ENCODE measurements at regions not wholly inside any gene's neighbourhood (a gene's known extent, or its start where the extent isn't known, plus 50 kb on each side); places are given as distances from the start of the nearest gene placed in this dataset.

DNA sequence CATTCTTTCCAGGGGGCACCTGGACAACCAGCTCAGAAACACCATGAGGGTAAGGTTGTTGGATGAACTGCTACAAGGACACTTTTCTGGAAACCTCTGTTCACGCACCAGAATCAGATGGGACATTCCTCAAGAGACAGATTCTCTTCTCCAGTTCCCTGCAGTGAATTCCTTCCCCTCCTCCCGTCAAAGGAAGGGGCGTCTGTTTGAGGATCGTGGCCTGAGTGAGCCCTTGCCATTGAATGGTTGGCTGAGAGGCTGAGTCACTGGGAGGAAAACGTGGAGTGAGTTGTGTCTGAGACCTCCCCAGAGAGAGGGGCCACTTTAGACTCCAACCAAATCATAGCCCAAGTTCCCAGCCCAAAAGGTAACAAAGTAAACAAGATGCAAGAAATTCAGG is 79.4 kb upstream of the ZNF507 start:
- Histone ChIP-seq H3K9me3 (ENCODE audit: control insufficient read depth, insufficient read depth, low read length) (no peaks in the 10 kb centered on the region), H3K36me3 (ENCODE audit: insufficient read depth, low read length) (no peaks in the 10 kb centered on the region), H3K4me1 (ENCODE audit: insufficient read depth, low read length) (peaks cover 9% of the 10 kb centered on the region; the same call in 1 of the 2 replicates), H3K9ac (ENCODE audit: low read depth, low read length) (no peak overlapping the region)

DNA sequence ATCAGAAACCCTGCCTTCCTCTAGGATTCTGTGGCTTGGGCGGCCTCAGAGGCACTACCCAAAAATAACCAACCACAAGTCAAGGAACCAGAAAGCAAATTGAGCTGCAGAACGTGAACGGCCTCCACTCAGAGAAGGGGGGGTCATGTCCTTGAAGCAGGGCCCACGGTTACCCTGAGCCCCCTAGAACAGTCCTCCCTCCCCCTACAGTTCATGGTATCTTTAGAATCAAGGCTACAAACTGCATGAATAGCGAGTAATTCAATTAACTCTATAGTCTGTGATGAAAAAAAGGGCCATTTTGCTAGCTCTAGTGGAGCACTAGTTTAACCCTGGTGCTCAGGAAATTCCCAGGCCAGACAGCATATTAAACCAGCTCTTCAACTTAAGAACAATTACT is 79.0 kb upstream of the ZNF507 start:
- peaks cover 9% of the 10 kb centered on the region; the same call in 1 of the 2 replicates for H3K4me1 ChIP-seq (ENCODE audit: insufficient read depth, low read length)
- H3K9ac ChIP-seq (ENCODE audit: low read depth, low read length), result no peak overlapping the region
- no peaks in the 10 kb centered on the region for H3K36me3 ChIP-seq (ENCODE audit: insufficient read depth, low read length)
- H3K9me3 ChIP-seq (ENCODE audit: control insufficient read depth, insufficient read depth, low read length), result no peaks in the 10 kb centered on the region

DNA sequence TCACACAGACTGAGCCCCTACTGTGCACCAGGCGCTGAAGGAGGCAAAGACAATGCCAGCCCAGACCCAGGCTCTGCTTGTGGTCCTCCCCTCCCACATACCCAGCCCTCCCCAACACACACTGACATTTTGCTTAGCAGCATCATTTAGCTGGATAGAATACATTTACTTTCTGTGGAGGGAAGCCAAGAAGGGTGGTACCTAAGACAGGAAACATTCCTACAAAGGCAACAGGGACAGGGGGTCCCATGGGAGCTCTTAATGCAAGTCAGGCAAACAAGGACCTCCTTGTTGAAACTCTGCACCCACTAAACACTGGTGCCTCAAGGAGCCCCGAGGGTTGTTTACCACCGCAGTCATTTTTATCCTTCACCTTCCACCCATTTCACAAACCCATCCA is 77.0 kb upstream of the ZNF507 start:
- Histone ChIP-seq H3K9ac (ENCODE audit: low read depth, low read length) (no peak overlapping the region), H3K36me3 (ENCODE audit: insufficient read depth, low read length) (no peaks in the 10 kb centered on the region), H3K4me1 (ENCODE audit: insufficient read depth, low read length) (0 out of 2 replicates have a peak, but pooled peaks cover 5% of the 10 kb centered on the region), H3K9me3 (ENCODE audit: control insufficient read depth, insufficient read depth, low read length) (no peaks in the 10 kb centered on the region)

DNA sequence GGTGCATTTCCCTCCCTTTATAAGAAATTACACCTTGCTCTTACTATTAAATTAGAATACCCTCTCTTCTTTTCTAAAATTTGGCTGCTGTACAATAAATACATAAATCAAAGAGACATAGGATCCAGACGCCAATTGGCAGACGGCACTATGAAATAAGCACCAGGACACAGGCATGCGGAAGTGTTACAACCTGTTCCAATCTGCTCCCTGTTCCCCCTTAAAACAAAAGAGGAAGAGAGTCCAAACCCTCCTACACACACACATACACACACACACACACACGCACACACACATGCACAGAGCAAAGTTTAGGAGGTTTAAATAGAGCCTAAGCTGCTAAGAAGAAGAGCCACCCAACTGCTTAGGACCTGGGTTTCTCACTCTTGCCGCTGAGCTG is 75.6 kb upstream of the ZNF507 start:
- H3K9me3 ChIP-seq (ENCODE audit: control insufficient read depth, insufficient read depth, low read length), result no peaks in the 10 kb centered on the region
- no peaks in the 10 kb centered on the region for H3K36me3 ChIP-seq (ENCODE audit: insufficient read depth, low read length)
- H3K9ac ChIP-seq (ENCODE audit: low read depth, low read length), result no peak overlapping the region
- H3K4me1 ChIP-seq (ENCODE audit: insufficient read depth, low read length), result 0 out of 2 replicates have a peak, but pooled peaks cover 5% of the 10 kb centered on the region

DNA sequence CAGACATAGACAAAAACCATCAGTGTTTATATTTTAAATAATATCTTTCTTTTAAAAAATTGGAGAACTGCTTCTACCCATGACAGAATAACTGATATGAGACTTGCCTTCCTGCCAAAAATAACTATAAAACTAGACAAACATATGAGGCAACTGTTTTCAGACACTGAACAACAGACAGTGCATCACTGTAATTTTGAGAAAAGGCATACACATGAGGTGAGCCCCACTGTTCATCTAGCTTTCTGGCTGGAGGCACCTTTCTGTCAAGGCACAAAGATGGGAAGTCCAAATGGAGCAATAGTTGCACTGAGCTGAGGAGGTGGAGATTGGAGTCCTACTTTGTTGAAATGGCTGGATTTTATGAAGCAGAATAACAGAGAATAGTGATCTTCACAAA is 71.9 kb upstream of the ZNF507 start:
- Histone ChIP-seq H3K36me3 (ENCODE audit: insufficient read depth, low read length) (no peaks in the 10 kb centered on the region), H3K9ac (ENCODE audit: low read depth, low read length) (no peak overlapping the region), H3K9me3 (ENCODE audit: control insufficient read depth, insufficient read depth, low read length) (no peaks in the 10 kb centered on the region), H3K4me1 (ENCODE audit: insufficient read depth, low read length) (no peaks in the 10 kb centered on the region)

DNA sequence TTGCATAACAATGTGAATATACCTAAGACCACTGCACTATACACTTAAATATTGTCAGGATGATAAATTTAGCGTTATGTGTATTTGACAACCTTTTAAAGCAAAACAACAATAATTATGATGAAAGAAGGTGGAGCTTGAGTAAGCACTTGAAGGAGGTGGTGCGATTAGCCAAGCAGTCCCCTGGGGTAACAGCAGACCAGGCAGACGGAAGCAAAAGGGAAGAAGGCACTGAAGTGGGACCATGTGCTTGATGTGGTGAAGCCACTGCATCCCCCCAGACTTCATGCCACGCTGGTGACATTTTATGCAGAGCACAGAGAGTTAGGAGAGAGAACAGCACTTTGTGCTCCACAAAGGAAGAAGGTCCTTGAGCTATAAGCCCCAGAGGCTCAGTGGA is 58.3 kb upstream of the ZNF507 start:
- Histone ChIP-seq H3K9me3 (ENCODE audit: control insufficient read depth, insufficient read depth, low read length) (no peaks in the 10 kb centered on the region), H3K36me3 (ENCODE audit: insufficient read depth, low read length) (no peaks in the 10 kb centered on the region), H3K4me1 (ENCODE audit: insufficient read depth, low read length) (peaks cover 5% of the 10 kb centered on the region; the same call in 1 of the 2 replicates), H3K9ac (ENCODE audit: low read depth, low read length) (no peak overlapping the region)

DNA sequence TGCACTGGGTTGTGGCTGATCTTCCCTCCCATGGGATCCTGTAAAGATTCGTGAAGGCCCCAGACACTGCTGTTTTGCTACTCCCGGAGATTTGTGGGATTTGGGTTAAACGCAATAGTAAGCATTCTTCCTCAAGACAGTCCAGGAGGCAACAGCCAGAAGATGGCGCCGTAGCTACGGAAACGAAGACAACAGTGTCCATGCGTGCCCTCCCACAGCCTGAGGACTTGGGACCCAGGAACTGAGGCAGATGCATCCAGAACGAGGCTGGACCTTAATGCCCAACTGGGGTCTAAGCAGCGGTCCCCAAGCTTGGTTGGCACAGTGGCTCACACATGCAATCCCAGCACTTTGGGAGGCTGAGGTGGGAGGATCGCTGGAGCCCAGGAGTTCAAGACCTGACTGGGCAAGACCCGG is 57.6 kb upstream of the ZNF507 start:
- peaks cover 5% of the 10 kb centered on the region; the same call in 1 of the 2 replicates for H3K4me1 ChIP-seq (ENCODE audit: insufficient read depth, low read length)
- H3K9ac ChIP-seq (ENCODE audit: low read depth, low read length), result no peak overlapping the region
- no peaks in the 10 kb centered on the region for H3K9me3 ChIP-seq (ENCODE audit: control insufficient read depth, insufficient read depth, low read length)
- H3K36me3 ChIP-seq (ENCODE audit: insufficient read depth, low read length), result no peaks in the 10 kb centered on the region

DNA sequence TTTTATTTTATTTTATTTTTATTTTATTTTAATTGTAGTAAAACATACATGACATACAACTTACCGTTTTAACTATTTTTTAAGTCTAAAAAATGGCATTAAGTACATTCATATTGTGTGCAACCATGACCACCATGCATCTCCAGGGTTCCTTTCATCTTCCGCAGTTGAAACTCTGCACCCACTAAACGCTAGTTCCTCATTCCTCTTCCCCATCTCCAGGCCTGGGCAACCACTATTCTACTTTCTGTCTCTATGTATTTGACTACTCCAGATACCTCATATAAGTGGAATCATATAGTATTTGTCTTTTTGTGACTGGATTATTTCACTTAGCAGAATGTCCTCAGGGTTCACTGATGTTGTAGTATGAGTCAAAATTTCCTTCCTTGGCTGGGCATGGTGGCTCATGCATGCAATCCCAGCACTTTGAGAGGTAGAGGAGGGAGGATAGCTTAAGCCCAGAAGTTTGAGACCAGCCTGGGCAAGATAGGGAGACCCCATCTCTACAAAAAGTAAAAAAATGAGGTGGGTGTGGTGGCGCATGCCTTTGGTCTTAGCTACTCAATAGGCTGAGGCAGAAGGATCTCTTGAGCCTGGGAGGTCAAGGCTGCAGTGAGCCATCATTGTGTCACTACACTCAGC is 55.7 kb upstream of the ZNF507 start:
- peaks cover 5% of the 10 kb centered on the region; the same call in 1 of the 2 replicates for H3K4me1 ChIP-seq (ENCODE audit: insufficient read depth, low read length)
- H3K9me3 ChIP-seq (ENCODE audit: control insufficient read depth, insufficient read depth, low read length), result no peaks in the 10 kb centered on the region
- no peaks in the 10 kb centered on the region for H3K36me3 ChIP-seq (ENCODE audit: insufficient read depth, low read length)
- H3K9ac ChIP-seq (ENCODE audit: low read depth, low read length), result no peak overlapping the region

DNA sequence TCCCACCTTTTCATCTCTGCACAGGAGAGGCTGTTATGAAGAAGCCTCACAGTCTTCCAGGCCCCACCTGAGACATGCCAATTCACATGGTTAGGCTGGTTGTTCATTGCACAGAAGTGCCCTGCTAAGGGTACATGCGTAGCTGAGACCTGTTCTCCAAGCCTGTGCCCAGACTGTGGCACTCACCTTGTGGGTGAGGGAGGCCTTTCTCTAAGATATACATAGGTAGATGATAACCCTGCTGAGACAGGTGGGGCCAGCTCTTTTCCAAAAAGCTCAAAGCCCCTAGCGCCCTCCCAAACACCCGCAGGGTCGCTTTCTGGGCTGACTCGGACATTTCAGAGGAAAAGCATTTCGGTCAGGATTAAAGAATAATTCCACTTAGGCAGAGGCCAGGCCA is 53.5 kb upstream of the ZNF507 start:
- Histone ChIP-seq H3K9ac (ENCODE audit: low read depth, low read length) (no peak overlapping the region), H3K9me3 (ENCODE audit: control insufficient read depth, insufficient read depth, low read length) (no peaks in the 10 kb centered on the region), H3K4me1 (ENCODE audit: insufficient read depth, low read length) (peaks cover 5% of the 10 kb centered on the region; the same call in 1 of the 2 replicates), H3K36me3 (ENCODE audit: insufficient read depth, low read length) (no peaks in the 10 kb centered on the region)

DNA sequence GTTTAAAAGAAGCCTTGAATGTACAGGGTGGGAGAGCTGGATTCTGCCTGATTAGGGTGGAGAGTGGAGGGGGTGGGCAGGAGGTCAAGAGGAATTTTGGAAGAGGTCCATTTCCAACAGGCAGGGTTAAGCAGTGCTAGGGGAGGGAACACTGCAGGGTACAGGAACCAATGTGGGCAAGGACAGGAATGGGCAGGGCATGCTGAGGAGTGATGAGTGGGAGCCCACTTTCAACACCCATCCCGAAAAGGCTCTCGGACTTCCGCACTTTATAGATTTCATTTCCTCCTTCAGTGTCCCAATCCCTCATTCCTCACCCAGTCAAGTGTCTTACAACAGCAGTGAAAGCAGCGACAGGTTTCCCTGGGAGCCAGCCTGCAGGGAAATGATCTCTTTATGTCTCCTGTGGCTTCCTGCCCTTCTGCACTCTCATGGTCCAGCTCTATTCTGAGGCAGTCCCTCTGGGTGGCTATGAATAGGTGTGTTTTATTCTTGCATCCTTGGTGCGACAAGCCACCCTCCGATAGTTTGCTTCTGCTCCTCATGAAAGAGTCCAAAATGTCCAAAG is 50.5 kb upstream of the ZNF507 start:
- H3K9ac ChIP-seq (ENCODE audit: low read depth, low read length), result no peak overlapping the region
- no peaks in the 10 kb centered on the region for H3K4me1 ChIP-seq (ENCODE audit: insufficient read depth, low read length)
- no peaks in the 10 kb centered on the region for H3K9me3 ChIP-seq (ENCODE audit: control insufficient read depth, insufficient read depth, low read length)
- H3K36me3 ChIP-seq (ENCODE audit: insufficient read depth, low read length), result no peaks in the 10 kb centered on the region

Data from ES-I3 (cell line).